ENCODE measurements at regions not wholly inside any gene's neighbourhood (a gene's known extent, or its start where the extent isn't known, plus 50 kb on each side); places are given as distances from the start of the nearest gene placed in this dataset.

DNA sequence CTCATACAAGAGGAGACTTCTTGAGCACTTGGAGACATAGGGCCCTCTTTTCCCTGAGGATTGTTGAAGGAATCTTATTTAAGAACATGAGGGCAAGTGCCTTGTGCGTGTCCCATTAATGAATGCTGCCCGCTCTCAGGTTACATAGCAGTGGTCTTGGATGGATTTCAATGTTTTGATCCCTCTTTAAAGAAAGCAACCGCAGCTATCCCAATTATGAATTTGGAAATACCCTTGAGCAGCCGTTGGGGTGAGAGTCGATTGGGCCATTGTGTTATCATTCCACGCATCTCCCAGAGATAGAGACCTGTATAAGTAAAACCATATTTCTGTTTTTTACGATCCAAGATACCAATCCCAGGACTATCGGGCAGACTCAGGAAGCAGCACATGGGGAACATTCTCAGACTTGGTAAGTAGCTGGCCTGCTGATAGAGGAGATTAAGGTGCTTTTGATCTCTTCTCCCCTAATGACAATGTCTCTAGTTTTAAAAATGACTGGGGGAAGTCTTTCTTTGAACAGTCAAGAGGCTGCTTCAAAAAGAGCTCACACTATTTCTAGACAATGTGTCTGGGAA, 145.3 kb downstream of the MACROH2A1 start:
- FAIRE-seq: no peak
- Histone ChIP-seq H3K27ac (ENCODE audit: low read depth in 1 of 3, low read length in 2 of 3) (no peak overlapping the region), H3K36me3 (ENCODE audit: control insufficient read depth in 3 of 3, insufficient read depth in 2 of 3, low read depth in 1 of 3, low read length in 3 of 3) (no peaks in the 10 kb centered on the region), H3K4me1 (ENCODE audit: control insufficient read depth in 3 of 3, insufficient read depth in 2 of 3, low read depth in 1 of 3, low read length in 2 of 3) (peaks cover 0 to 2% (median 2%) of the 10 kb centered on the region in 3 donors), H3K4me3 (ENCODE audit: low read depth in 1 of 3, low read length in 3 of 3) (no peak overlapping the region), H3K27me3 (ENCODE audit: control insufficient read depth in 3 of 3, insufficient read depth in 3 of 3, low read length in 3 of 3) (no peaks in the 10 kb centered on the region), H3K9me3 (ENCODE audit: control insufficient read depth in 2 of 2, insufficient read depth in 1 of 2, low read depth in 1 of 2, low read length in 1 of 2) (no peaks in the 10 kb centered on the region)
- DNase-seq: no peak
- WGBS, 3 donors: 93 to 94% (median 94%) methylated on average over 8 of the region's 8 CpGs

DNA sequence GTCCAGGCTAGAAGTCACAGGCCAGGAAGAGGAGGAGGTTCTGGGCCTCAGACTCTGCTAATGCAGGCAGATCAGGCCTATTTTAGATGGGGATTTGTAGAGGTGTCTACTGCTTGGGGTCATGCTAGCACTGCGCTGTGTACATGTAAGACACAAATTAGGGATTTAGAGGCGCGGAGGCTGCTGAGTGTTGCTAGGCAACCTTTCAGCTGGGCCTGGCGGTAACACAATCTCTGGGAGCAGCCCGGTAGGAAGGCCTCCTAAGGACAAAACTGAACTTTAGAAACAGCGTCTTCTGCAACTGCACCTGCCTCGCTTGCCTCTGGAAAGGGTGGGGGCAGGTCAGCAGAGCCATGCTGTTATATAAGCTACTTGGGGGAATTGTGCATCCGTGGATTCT, 147.9 kb downstream of the MACROH2A1 start:
- Histone ChIP-seq H3K4me3 (ENCODE audit: low read depth in 1 of 3, low read length in 3 of 3) (no peak overlapping the region), H3K36me3 (ENCODE audit: control insufficient read depth in 3 of 3, insufficient read depth in 2 of 3, low read depth in 1 of 3, low read length in 3 of 3) (no peaks in the 10 kb centered on the region), H3K27ac (ENCODE audit: low read depth in 1 of 3, low read length in 2 of 3) (no peak overlapping the region), H3K9me3 (ENCODE audit: control insufficient read depth in 2 of 2, insufficient read depth in 1 of 2, low read depth in 1 of 2, low read length in 1 of 2) (no peaks in the 10 kb centered on the region), H3K27me3 (ENCODE audit: control insufficient read depth in 3 of 3, insufficient read depth in 3 of 3, low read length in 3 of 3) (no peaks in the 10 kb centered on the region), H3K4me1 (ENCODE audit: control insufficient read depth in 3 of 3, insufficient read depth in 2 of 3, low read depth in 1 of 3, low read length in 2 of 3) (peaks cover 0 to 2% (median 2%) of the 10 kb centered on the region in 3 donors)
- FAIRE-seq (no peak), DNase-seq (no peak)
- WGBS, 3 donors: 81 to 90% (median 86%) methylated on average over 8 of the region's 8 CpGs

DNA sequence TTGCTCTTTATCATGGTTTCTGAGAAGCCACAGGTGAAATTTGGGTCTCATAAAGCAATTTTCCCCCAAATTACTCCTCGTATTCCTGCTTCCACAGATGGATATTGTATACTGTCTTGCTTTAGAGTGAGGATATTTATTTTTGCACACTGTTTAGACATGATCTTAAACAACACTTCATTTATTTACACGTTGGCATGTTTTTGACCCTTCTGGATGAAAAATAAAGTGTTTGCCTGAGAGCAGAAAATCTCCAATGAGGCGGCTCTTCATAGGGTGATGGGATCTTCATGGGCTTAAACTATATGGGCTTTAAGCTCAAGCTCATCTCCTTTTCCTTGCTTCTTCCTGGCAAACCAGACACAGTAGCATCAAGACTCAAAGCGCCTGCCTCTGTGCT, 148.4 kb downstream of the MACROH2A1 start:
- Histone ChIP-seq H3K27ac (ENCODE audit: low read depth in 1 of 3, low read length in 2 of 3) (no peak overlapping the region), H3K27me3 (ENCODE audit: control insufficient read depth in 3 of 3, insufficient read depth in 3 of 3, low read length in 3 of 3) (peaks cover 0 to 2% (median 0%) of the 10 kb centered on the region in 3 donors), H3K4me3 (ENCODE audit: low read depth in 1 of 3, low read length in 3 of 3) (no peak overlapping the region), H3K4me1 (ENCODE audit: control insufficient read depth in 3 of 3, insufficient read depth in 2 of 3, low read depth in 1 of 3, low read length in 2 of 3) (peaks cover 0 to 2% (median 0%) of the 10 kb centered on the region in 3 donors), H3K9me3 (ENCODE audit: control insufficient read depth in 2 of 2, insufficient read depth in 1 of 2, low read depth in 1 of 2, low read length in 1 of 2) (no peaks in the 10 kb centered on the region), H3K36me3 (ENCODE audit: control insufficient read depth in 3 of 3, insufficient read depth in 2 of 3, low read depth in 1 of 3, low read length in 3 of 3) (no peaks in the 10 kb centered on the region)
- no peak for FAIRE-seq
- DNase-seq: no peak
- 71 to 87% (median 72%) methylated on average over 4 of the region's 4 CpGs for WGBS, 3 donors

DNA sequence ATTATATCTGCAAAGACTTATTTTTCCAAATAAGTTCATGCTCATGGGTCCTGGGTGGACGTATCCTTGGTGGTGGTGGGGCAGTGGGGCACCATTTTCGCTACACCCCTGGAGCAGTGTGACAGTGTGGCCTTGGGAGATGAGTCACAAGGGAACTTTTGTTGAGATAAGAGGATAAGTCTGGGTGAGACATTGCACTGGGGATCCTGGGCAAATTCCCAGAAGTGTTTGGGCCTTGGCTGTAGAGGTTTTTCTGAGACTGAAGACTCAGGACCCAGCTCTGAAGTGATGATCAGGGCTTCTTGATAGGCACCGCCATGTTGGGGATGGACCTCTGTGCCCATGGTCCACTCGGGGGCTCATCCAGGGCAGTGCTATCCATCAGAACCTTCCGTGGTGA, 149.4 kb downstream of the MACROH2A1 start:
- WGBS, 3 donors: 83 to 93% (median 88%) methylated on average over 5 of the region's 5 CpGs
- peaks cover 0 to 3% (median 2%) of the 10 kb centered on the region in 3 donors for H3K4me1 ChIP-seq (ENCODE audit: control insufficient read depth in 3 of 3, insufficient read depth in 2 of 3, low read depth in 1 of 3, low read length in 2 of 3)
- DNase-seq (no peak), FAIRE-seq (no peak)
- H3K27ac ChIP-seq (ENCODE audit: low read depth in 1 of 3, low read length in 2 of 3): no peak overlapping the region
- no peaks in the 10 kb centered on the region for H3K9me3 ChIP-seq (ENCODE audit: control insufficient read depth in 2 of 2, insufficient read depth in 1 of 2, low read depth in 1 of 2, low read length in 1 of 2)
- H3K36me3 ChIP-seq (ENCODE audit: control insufficient read depth in 3 of 3, insufficient read depth in 2 of 3, low read depth in 1 of 3, low read length in 3 of 3): no peaks in the 10 kb centered on the region
- H3K27me3 ChIP-seq (ENCODE audit: control insufficient read depth in 3 of 3, insufficient read depth in 3 of 3, low read length in 3 of 3): peaks cover 0 to 3% (median 0%) of the 10 kb centered on the region in 3 donors
- H3K4me3 ChIP-seq (ENCODE audit: low read depth in 1 of 3, low read length in 3 of 3): no peak overlapping the region

DNA sequence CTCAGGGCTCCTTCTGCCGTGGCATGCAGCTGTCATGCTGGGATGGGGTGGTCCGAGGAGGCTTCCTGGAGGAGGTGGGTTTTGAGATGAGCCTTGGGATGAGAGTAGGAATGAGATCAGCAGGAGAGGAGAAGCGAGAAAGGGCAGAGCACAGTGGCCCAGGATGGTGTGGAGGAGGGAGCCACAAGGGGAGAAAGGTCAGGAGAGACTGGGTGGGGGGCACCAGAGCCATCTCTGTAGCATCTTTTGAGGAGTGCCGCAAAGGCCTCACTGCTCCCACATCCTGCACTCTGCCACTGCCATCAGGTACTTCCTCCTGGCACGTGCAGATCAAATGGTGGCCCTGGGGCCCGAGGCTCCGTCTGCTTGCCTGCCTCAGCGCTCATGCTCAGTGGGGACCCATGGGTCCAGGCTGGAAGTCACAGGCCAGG, 150.2 kb downstream of the MACROH2A1 start:
- no peak for FAIRE-seq

DNA sequence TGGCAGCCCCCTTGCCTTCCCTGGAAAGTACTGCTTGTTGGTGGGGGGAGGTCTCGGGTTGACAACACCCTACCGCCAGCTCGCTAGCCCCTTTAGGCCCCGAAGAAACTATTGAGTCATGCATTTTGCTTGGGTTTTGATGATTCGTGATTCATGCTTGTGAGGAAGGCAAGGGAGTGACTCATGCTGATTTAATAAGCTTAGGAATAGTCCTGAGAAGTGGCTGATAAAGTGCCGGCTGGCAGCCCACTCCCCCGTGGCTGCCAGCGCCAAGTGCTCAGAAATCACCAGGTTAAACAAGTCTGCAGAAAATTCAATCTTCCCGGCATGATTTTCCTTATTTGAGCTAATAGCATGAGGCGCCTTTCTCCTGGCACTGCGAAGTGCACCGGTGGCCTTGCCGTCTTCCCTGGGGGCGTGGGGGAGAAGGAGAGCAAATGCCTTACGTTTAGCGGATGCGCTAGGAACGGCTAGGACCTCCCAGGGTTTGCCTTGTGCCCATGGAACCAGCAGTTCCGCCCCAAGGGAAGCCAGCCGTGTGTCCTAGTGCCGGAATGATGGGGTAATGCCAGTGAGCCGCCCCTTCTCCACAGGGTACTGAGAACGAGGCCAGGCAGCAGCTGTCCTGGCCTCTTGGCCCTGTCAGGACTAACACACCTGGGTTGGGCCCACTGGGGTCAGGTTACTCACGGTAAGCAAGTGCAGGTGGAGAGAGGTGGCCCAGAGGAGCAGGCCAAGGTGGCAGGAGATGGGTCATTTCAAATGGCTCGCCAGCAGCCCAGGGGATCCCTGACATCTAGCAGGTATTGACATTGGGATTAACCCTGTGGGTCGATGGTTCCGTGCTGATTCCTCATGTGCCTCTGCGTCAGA, 151.9 kb downstream of the MACROH2A1 start:
- Histone ChIP-seq H3K27me3 (ENCODE audit: control insufficient read depth in 3 of 3, insufficient read depth in 3 of 3, low read length in 3 of 3) (peaks cover 0 to 3% (median 0%) of the 10 kb centered on the region in 3 donors), H3K36me3 (ENCODE audit: control insufficient read depth in 3 of 3, insufficient read depth in 2 of 3, low read depth in 1 of 3, low read length in 3 of 3) (no peaks in the 10 kb centered on the region), H3K27ac (ENCODE audit: low read depth in 1 of 3, low read length in 2 of 3) (no peak overlapping the region), H3K4me1 (ENCODE audit: control insufficient read depth in 3 of 3, insufficient read depth in 2 of 3, low read depth in 1 of 3, low read length in 2 of 3) (peaks cover 0 to 7% (median 0%) of the 10 kb centered on the region in 3 donors), H3K4me3 (ENCODE audit: low read depth in 1 of 3, low read length in 3 of 3) (no peak overlapping the region), H3K9me3 (ENCODE audit: control insufficient read depth in 2 of 2, insufficient read depth in 1 of 2, low read depth in 1 of 2, low read length in 1 of 2) (no peaks in the 10 kb centered on the region)
- FAIRE-seq: no peak
- 73 to 74% (median 73%) methylated on average over 28 of the region's 28 CpGs for WGBS, 3 donors
- no peak for DNase-seq

More for the DNA sequence above, 150.2 kb downstream of the MACROH2A1 start:
- Histone ChIP-seq H3K4me1 (ENCODE audit: control insufficient read depth in 3 of 3, insufficient read depth in 2 of 3, low read depth in 1 of 3, low read length in 2 of 3) (peaks cover 0 to 3% (median 2%) of the 10 kb centered on the region in 3 donors), H3K9me3 (ENCODE audit: control insufficient read depth in 2 of 2, insufficient read depth in 1 of 2, low read depth in 1 of 2, low read length in 1 of 2) (no peaks in the 10 kb centered on the region), H3K27ac (ENCODE audit: low read depth in 1 of 3, low read length in 2 of 3) (no peak overlapping the region), H3K4me3 (ENCODE audit: low read depth in 1 of 3, low read length in 3 of 3) (no peak overlapping the region), H3K27me3 (ENCODE audit: control insufficient read depth in 3 of 3, insufficient read depth in 3 of 3, low read length in 3 of 3) (peaks cover 0 to 3% (median 0%) of the 10 kb centered on the region in 3 donors), H3K36me3 (ENCODE audit: control insufficient read depth in 3 of 3, insufficient read depth in 2 of 3, low read depth in 1 of 3, low read length in 3 of 3) (no peaks in the 10 kb centered on the region)
- no peak for DNase-seq
- 88 to 91% (median 89%) methylated on average over 8 of the region's 8 CpGs for WGBS, 3 donors

DNA sequence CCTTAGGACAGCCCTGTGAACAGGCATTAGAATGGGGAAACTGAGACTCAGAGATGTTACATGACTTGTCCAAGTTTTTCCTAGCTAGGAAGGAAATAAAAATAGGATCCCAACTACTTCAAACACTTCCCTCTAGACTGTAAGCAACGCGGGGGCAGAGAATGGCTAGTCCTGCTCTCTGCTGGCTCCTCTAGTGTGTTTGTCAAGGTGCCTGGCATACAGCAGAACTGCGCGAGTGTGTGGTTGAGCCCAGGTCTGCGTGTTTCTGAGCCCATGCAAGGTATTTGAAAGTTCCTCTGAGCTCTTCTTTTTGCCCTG, 152.5 kb downstream of the MACROH2A1 start:
- FAIRE-seq (no peak), DNase-seq (no peak)
- Histone ChIP-seq H3K27me3 (ENCODE audit: control insufficient read depth in 3 of 3, insufficient read depth in 3 of 3, low read length in 3 of 3) (peaks cover 0 to 3% (median 0%) of the 10 kb centered on the region in 3 donors), H3K4me1 (ENCODE audit: control insufficient read depth in 3 of 3, insufficient read depth in 2 of 3, low read depth in 1 of 3, low read length in 2 of 3) (peaks cover 0 to 13% (median 1%) of the 10 kb centered on the region in 3 donors), H3K36me3 (ENCODE audit: control insufficient read depth in 3 of 3, insufficient read depth in 2 of 3, low read depth in 1 of 3, low read length in 3 of 3) (no peaks in the 10 kb centered on the region), H3K9me3 (ENCODE audit: control insufficient read depth in 2 of 2, insufficient read depth in 1 of 2, low read depth in 1 of 2, low read length in 1 of 2) (no peaks in the 10 kb centered on the region), H3K4me3 (ENCODE audit: low read depth in 1 of 3, low read length in 3 of 3) (no peak overlapping the region), H3K27ac (ENCODE audit: low read depth in 1 of 3, low read length in 2 of 3) (no peak overlapping the region)
- 85 to 90% (median 86%) methylated on average over 5 of the region's 5 CpGs for WGBS, 3 donors

DNA sequence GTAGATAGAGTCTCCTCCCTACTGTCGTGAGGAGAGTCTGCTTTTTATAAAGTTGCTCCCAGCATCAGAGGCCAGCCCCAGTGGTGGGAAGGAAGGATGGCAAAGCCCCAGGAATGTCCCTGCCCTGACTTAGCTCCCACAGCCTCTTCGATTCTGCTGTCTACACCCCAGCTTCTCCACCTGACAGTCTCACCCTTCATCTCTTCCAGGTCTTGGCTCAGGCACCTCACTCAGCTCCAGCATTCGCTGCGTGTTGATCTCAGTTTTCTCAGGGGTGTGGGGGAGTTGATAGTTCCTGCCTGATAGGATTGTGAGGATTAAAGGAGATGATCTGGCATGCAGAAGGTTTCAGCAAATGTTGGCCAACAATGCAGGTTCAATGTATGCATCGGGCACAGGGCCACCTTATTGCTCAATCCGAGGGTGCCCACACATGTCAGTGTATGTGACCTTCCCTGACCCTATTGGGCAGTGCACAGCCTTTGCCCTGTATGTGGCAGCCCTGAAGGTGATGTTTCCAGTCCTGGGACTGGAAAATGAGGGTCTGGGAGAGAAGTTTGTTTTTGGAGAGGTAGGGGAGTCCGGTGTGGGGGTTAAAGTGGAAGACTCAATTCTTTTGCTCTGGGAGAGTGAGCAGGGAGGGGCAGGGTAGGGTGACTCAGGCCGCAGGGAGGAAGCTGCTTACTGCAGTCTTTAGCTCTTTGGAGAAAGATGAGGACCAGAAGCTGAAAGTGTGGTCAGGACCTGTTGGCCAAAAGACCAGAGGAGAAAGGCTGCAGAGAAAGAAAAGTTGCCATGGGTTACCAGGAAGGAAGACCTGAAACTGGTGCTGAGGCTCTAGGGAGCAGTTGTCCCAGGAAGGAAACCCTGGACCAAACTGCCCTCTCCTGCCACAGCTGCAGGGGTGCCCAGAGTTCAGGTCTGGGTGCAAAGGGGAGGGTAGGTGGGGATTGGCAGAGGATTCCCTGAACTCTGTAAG, 153.2 kb downstream of the MACROH2A1 start:
- no peak for FAIRE-seq
- peaks cover 0 to 15% (median 2%) of the 10 kb centered on the region in 3 donors for H3K4me1 ChIP-seq (ENCODE audit: control insufficient read depth in 3 of 3, insufficient read depth in 2 of 3, low read depth in 1 of 3, low read length in 2 of 3)
- DNase-seq: no peak

More for the DNA sequence above, 153.2 kb downstream of the MACROH2A1 start:
- H3K27me3 ChIP-seq (ENCODE audit: control insufficient read depth in 3 of 3, insufficient read depth in 3 of 3, low read length in 3 of 3): peaks cover 0 to 3% (median 0%) of the 10 kb centered on the region in 3 donors
- WGBS, 3 donors: 53 to 68% (median 67%) methylated on average over 8 of the region's 8 CpGs
- no peaks in the 10 kb centered on the region for H3K36me3 ChIP-seq (ENCODE audit: control insufficient read depth in 3 of 3, insufficient read depth in 2 of 3, low read depth in 1 of 3, low read length in 3 of 3)
- no peak overlapping the region for H3K4me3 ChIP-seq (ENCODE audit: low read depth in 1 of 3, low read length in 3 of 3)
- no peak overlapping the region for H3K27ac ChIP-seq (ENCODE audit: low read depth in 1 of 3, low read length in 2 of 3)
- no peaks in the 10 kb centered on the region for H3K9me3 ChIP-seq (ENCODE audit: control insufficient read depth in 2 of 2, insufficient read depth in 1 of 2, low read depth in 1 of 2, low read length in 1 of 2)
